Frontal cortex (tissue), 3 donors: ENCODE measurements at regions not wholly inside any gene's neighbourhood (a gene's known extent, or its start where the extent isn't known, plus 50 kb on each side); places are given as distances from the start of the nearest gene placed in this dataset.
"Not testable (repeated sequence)": the region's sequence is repeated elsewhere in the genome, so short reads cannot be mapped to it uniquely, and the experiment has no call there.

Experiments
- DNase-seq, 2 donors: peaks; one replicate each; pipeline ENCODE4 v3.0.0; 2012; ENCODE audit warnings: low spot score in 2 of 2
- FAIRE-seq: peaks from 2 replicates; lab custom pipeline; 2012; peaks lifted over from hg19 to GRCh38; lab: Jason Lieb, UNC
- donor health status: control.
- donor health status: control.
- donor health status: control.

DNA sequence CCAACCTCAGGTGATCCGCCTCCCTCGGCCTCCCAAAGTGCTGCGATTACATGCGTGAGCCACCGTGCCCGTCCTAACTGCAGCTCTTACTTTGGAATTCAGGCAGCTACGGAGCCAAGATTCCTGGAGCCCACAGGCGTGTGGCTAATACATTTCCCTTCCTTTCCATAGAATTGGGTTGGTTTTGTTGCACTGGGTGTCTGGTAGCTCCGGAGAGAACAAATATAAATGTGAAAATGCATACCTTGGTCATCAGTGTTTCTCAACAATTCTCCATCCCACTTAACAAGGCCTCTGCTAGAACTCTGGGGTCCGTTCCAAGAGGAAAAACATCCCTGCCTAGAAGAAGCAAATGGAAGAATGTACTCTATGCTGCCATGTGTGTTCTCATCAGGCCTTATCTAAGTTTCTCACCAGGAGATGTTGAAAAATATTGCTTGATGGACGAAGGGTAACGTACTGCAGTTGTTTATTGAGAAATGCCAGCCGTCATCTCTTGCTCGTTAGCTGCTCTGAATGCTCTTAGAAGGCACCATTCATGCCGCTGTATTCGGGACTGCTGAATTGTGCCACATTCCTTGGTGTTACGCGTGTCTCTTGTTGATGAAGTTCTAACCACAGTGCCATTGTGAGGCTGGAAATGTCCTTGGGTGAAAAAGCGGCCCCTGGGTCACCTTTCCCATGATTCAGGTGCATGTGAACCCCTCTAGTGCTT, 50.5 kb upstream of the CD99 start:
- DNase-seq (no peak), FAIRE-seq (no peak)

DNA sequence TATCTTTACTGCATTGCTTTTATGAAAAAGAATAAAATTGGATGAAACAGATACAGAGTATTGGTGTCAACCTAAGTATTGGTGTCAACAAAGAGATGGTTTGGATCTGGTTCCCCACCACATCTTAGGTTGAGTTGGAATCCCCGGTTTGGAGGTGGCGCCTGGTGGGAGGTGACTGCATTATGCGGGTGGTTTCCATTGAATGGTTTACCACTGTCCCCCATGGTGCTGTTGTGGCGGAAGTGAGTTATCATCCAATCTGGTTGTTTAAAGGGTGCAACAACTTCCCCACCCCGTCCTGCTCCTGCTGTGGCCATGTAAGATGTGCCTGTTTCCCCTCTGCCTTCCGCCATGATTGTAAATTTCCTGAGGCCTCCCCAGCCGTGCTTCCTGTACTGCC, 52.8 kb upstream of the CD99 start:
- no peak for FAIRE-seq
- no peak for DNase-seq

- FAIRE-seq (no peak), DNase-seq (no peak)
These were observed 55.8 kb upstream of the CD99 start for GRCh38 chrX:2635342-2635741.

DNA sequence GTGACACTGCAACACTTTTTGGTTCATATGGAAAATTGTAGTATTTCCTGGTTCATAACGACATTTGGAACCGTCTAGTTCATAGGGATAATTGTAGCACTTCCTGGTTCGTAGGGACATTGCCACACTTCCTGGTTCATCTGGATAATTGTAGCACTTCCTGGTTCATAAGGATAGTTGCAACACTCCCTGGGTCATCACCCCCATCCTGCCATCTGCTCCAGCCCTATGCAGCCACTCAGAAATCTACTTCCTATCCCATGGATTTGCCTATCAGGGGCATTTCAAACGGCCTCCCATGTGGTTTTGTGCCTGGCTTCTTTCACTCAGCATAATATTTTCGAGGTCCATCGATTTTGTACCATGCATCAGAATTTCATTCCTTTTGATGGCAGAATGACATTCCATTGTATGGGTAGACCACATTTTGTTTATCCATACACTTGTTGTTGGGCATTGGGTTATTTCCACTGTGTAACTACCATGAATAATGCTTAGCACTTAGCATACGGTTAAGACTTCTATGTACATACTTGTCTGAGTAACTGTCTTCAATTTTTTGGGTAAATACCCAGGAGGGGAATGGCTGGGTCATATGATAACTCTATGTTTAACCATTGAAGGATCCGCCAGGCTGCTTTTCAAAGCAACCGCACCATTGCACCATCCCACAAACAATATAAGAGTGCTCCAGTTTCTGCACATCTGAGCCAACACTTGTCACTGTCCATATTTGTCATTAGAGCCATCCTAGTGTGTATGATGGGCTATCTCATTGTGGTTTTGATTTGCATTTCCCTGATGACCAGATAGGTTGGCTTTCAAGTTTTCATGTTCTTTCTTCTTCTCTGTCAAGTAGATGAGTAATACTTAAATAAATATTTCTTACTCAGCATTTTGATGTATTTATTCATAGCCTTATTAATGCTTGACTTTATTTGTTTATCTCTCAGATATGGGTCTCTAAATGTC, 58.3 kb upstream of the CD99 start:
- no peak for FAIRE-seq

DNA sequence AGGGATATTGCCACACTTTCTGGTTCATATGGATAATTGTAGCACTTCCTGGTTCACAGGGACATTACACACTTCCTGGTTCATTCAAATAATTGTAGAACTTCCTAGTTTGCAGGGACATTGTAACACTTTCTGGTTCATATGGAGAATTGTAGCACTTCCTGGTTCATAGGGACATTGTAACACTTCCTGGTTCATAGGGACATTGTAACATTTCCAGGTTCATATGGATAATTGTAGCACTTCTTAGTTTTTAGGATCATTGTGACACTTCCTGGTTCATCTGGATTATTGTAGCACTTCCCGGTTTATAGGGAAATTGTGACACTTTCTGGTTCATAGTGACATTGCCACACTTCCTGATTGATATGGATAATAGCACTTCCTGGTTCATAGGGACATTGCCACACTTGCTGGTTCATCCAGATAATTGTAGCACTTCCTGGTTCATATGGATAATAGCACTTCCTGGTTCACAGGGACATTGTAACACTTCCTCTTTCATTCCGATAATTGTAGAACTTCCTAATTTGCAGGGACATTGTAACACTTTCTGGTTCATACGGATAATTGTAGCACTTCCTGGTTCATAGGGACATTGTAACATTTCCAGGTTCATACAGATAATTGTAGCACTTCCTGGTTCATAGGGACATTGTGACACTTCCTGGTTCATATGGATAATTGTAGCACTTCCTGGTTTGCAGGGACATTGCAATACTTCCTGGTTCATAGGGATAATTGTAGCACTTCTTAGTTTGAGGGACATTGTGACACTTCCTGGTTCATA, 59.2 kb upstream of the CD99 start:
- DNase-seq (no peak), FAIRE-seq (no peak)

More for the DNA sequence above, 58.3 kb upstream of the CD99 start:
- no peak for DNase-seq

DNA sequence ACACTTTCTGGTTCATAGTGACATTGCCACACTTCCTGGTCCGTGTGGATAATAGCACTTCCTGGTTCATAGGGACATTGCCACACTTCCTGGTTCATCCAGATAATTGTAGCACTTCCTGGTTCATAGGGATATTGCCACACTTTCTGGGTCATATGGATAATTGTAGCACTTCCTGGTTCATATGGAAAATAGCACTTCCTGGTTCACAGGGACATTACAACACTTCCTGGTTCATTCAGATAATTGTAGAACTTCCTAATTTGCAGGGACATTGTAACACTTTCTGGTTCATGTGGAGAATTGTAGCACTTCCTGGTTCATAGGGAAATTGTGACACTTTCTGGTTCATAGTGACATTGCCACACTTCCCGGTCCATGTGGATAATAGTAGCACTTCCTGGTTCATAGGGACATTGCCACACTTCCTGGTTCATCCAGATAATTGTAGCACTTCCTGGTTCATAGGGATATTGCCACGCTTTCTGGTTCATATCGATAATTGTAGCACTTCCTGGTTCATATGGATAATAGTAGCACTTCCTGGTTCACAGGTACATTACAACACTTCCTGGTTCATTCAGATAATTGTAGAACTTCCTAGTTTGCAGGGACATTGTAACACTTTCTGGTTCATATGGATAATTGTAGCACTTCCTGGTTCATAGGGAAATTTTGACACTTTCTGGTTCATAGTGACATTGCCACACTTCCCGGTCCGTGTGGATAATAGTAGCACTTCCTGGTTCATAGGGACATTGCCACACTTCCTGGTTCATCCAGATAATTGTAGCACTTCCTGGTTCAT, 60.0 kb upstream of the CD99 start:
- DNase-seq, FAIRE-seq: not testable (repeated sequence)

DNA sequence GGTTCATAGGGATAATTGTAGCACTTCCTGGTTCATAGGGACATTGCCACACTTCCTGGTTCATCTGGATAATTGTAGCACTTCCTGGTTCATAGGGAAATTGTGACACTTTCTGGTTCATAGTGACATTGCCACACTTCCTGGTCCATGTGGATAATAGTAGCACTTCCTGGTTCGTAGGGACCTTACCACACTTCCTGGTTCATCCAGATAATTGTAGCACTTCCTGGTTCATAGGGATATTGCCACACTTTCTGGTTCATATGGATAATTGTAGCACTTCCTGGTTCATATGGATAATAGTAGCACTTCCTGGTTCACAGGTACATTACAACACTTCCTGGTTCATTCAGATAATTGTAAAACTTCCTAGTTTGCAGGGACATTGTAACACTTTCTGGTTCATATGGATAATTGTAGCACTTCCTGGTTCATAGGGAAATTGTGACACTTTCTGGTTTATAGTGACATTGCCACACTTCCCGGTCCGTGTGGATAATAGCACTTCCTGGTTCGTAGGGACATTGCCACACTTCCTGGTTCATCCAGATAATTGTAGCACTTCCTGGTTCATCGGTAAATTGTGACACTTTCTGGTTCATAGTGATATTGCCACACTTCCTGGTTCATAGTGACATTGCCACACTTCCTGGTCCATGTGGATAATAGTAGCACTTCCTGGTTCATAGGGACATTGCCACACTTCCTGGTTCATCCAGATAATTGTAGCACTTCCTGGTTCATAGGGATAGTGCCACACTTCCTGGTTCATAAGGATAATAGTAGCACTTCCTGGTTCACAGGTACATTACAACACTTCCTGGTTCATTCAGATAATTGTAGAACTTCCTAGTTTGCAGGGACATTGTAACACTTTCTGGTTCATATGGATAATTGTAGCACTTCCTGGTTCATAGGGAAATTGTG, 60.8 kb upstream of the CD99 start:
- FAIRE-seq, DNase-seq: not testable (repeated sequence)

GRCh38 chrX:2629316-2630007, 61.6 kb upstream of the CD99 start:
- FAIRE-seq (no peak), DNase-seq (no peak)

DNA sequence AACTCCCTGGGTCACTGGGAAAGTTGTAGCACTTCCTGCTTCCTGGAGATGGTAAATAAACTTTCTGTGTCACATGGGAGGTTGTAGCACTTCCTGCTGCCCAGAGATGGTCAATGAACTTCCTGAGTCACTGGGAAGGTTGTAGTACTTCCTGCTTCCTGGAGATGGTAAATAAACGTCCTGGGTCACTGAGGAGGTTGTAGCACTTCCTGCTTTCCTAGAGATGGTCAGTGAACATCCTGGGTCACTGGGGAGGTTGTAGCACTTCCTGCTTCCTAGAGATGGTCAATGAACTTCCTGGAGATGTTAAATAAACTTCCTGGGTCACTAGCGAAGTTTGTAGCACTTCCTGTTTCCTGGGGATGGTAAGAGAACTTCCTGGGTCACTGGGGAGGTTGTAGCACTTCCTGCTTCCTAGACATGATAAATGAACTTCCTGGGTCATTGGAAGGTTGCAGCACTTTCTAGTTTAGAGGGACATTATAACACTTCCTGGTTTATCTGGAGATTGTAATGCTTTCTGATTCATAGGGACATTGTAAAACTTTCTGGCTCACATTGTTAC, 62.3 kb upstream of the CD99 start:
- FAIRE-seq (no peak), DNase-seq (no peak)

DNA sequence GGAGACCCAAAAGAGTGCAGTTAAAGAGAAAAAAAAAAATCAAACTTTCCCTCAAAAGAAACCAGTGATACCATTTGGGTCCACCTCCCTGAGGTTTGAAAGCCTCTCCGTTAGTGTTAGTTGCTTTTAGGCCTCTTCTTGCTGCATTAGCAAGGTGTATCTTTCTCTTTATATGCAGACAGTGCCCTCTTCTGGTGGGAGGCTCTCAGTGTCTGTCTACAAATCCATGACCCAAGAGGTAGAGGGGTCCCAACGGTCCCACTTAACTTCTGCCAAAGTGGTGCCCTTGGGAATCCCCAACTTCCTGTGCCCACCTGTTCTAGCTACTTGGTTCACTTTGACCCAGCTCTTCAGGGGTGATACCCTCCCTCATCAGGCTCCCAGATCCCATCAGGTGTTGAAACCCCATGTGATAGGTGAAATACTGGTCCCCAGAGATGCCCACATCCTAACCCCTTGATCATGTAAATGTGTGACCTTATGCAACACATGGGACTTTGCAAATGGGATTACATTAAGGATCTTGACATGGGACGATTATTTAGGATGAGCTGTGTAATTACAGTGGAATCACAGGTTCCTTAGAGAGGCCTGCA, 63.7 kb upstream of the CD99 start:
- FAIRE-seq = no peak
- DNase-seq = no peak

DNA sequence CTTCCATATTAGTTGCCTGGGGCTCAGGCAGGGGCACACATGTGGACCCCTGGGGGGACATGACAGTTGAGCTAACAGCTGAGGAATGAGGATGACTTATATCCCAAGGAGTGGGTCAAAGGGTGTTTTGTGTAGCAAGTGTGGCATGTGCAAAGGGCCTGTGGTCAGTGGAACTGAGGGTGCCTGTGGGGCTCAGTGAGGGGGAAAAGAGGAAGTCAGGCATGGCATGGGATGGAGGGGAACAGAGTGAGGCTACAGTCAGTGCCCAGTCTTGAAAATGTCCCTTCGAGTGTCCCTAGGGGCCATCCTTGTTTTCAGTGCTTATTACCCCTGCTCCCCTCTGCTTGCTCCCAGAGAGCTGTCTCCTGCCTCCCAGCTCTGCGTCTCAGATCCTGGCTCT, 64.3 kb upstream of the CD99 start:
- DNase-seq = no peak
- FAIRE-seq = no peak

DNA sequence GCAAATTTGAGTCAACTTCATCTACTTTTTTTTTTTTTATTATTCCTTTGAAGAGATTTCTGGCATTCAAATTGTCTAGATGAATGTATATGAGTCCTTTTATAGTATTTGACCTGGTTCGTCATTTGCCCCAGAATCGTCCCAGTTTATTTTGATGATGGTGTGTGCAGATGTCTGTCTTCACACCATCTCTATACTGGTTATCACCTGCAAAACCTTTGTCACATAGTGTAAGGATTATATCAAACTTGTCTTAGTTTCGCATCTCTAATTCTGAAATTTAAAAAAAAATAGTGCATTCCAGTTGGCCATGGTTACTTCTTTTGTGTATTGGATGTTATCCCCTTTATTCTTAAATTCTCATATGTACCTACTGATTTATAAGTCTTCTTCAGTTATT, 70.5 kb upstream of the CD99 start:
- FAIRE-seq (no peak), DNase-seq (no peak)

GRCh38 chrX:2618516-2618915, 72.6 kb upstream of the CD99 start:
- DNase-seq (no peak), FAIRE-seq (no peak)

DNA sequence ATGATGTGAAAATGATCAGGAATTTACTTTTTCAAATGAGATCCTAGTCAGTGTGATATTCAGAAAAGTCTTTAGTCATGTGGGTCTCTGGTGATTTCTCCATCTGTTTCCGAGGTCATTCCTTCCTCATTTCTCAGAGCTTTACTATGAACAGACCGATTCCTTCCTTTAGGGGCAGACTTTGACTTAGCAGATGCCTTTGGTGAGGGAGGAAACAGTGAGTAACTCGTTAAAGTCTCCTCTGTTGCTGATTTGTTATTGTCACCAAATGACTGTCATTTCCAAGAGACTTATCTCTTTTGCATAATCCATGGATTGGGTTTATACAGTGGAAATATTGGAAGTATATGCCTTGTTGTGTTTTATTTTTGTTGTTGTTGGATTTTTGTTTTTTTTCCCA, 76.2 kb upstream of the CD99 start:
- FAIRE-seq (no peak), DNase-seq (peak in 1 of 2 donors; percentile 28)

DNA sequence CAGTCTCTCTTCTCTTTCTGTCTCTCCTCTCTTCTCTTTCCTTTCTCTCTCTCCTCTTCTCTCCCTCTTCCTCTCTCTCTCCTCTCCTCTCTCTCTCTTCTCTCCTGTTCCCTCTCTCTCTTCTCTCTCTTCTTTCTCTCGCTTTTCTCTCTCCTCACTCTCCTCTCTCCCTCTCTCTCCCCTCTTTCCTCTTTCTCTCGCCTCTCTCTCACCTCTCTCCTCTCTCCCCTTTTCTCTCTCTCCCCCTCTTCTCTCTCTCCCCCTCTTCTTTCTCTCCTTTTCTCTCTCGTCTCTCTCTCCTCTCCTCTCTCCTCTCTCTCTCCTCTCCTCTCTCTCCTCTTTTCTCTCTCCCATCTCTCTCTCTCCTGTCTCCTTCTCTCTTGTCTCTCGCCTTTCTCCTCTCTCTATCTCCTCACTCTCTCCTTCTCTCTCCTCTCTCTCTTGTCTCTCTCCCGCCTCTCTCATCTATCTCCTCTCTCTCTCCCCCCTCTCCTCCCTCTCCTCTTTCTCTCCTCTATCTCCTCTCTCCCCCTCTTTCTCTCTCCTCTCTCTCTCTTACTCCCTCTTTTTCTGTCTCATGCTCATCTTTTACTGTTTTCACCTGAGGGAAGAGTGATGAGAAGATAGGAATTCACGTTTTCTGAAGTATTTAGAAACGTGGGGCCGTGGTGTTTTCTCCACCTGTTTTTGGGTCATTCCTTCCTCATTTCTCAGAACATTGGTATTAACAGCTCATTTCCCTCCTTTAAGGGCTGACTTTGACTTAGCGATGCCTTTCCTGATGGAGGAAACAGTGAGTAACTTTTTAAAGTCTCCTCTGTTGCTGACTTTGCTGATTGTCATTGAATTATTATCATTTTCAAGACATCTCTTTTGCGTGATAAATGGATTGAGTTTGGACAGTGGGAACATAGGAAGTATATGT, 80.6 kb upstream of the CD99 start:
- no peak for FAIRE-seq
- DNase-seq = no peak
